ENCODE measurements at regions not wholly inside any gene's neighbourhood (a gene's known extent, or its start where the extent isn't known, plus 50 kb on each side); places are given as distances from the start of the nearest gene placed in this dataset.

DNA sequence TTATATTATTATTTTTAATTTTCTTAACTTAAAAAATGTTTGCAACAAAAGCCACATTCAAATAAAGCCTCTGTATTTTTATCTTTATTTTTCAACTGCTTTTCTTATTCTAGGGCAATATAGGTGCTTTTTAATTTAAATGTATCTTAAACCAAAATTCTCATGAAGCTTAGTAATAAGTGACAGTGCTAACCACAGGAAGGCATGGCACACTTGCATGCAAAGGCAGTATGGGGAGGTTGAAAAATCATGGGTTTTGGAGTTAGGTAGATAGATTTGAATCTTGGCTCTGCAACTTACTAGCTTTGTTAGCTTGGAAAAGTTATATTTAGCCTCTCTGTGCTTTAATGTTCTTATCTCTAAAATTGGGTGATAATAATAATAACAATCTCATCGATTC is 458.0 kb downstream of the DMAC1 start:
- H3K36me3 ChIP-seq (ENCODE audit: insufficient read depth), result no peaks in the 10 kb centered on the region
- no peak for DNase-seq (ENCODE audit: extremely low spot score)
- no peak overlapping the region for H3K4me3 ChIP-seq (ENCODE audit: low read depth, low read length)
- no peaks in the 10 kb centered on the region for H3K4me1 ChIP-seq (ENCODE audit: insufficient read depth)
- no peak overlapping the region for H3K27ac ChIP-seq (ENCODE audit: low read depth)
- 33% methylated on average over 1 of the region's 1 CpG for WGBS

DNA sequence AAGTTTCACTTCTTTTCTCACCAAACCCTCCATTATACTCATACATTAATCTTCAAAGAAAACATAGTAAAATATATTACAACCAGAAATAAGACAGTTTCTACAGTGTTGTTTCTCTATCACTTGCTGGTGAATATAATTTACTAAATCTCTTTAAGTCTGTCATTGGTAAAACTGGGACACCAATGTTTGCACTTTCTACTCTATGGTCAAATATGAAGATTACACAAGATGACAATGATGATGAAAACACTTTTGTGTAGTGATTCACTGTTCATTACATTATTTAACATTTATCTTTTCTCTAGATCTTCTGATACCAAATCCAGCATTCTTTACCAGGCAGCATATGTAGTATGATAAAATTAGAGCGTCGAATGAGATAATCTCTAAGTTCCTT is 459.1 kb downstream of the DMAC1 start:
- Histone ChIP-seq H3K4me1 (ENCODE audit: insufficient read depth) (no peaks in the 10 kb centered on the region), H3K27ac (ENCODE audit: low read depth) (no peak overlapping the region), H3K4me3 (ENCODE audit: low read depth, low read length) (no peak overlapping the region), H3K36me3 (ENCODE audit: insufficient read depth) (no peaks in the 10 kb centered on the region)
- 68% methylated on average over 2 of the region's 2 CpGs for WGBS
- no peak for DNase-seq (ENCODE audit: extremely low spot score)

DNA sequence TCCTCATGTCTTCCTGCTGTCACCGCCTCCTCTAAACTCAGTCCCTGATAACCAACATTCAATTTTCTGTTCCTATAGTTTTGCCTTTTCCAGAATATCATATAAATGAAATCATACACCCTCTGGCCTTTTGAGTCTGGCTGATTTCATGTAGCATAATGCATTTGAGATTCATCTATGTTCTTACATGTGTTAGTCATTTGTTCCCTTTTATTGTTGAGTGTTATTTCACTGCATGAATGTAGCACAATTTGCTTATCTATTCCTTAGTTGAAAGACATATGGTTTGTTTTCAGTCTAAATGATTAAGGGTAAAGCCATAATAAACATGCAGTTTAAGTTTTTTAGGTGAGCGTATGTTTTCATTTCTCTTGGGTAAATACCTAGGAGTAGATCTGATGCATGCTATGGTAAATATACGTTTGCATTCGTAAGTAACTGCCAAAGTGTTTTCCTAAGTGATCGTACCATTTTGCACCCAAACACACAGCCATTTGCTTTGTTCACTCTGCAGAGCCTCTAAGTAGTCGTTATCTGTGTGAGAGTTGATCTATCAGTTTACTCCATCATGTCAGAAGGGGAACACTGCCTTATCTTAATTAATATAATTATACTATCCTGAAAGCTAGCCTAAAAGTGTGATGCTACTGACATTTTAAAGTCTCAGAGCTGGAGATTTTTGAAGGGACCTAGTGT is 460.8 kb downstream of the DMAC1 start:
- no peak overlapping the region for H3K4me3 ChIP-seq (ENCODE audit: low read depth, low read length)
- H3K27ac ChIP-seq (ENCODE audit: low read depth), result no peak overlapping the region
- no peaks in the 10 kb centered on the region for H3K36me3 ChIP-seq (ENCODE audit: insufficient read depth)
- H3K4me1 ChIP-seq (ENCODE audit: insufficient read depth), result no peaks in the 10 kb centered on the region
- 84% methylated on average over 6 of the region's 6 CpGs for WGBS
- DNase-seq (ENCODE audit: extremely low spot score), result no peak

DNA sequence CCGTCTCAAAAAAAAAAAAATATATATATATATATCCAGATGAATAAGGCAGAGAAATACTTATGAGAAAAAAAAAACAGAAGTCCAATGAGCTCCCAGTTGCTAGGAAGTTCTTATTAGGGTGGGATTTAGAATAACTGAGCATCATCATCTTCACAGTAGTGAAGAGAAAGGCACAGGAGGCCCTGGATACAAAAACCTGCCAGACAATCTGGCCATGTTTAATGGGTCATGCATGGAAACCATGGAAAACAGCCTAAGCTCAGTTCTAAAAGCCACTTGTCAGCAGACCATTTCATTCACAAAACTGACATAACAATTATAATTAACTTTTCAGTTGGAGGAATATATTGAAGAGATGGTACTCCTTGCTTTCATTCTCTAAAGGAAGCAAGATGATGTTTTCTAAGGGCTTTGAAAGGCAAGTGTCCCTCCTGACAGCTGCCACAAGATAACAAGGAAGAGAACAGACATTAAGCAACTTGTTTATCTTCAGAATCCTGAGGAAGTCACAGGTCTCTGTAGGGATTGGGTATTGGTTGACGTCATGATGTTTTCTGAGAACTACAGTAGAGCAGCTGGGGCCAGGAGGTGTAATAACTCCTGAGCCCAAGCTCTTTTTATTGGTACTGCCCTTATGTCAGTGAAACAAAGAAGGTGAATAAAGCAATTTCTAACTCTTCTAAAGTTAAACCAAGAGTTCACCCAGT is 463.1 kb downstream of the DMAC1 start:
- DNase-seq (ENCODE audit: extremely low spot score), result no peak
- no peak overlapping the region for H3K27ac ChIP-seq (ENCODE audit: low read depth)
- H3K36me3 ChIP-seq (ENCODE audit: insufficient read depth), result no peaks in the 10 kb centered on the region
- H3K4me1 ChIP-seq (ENCODE audit: insufficient read depth), result no peaks in the 10 kb centered on the region
- H3K4me3 ChIP-seq (ENCODE audit: low read depth, low read length), result no peak overlapping the region
- WGBS, result 60% methylated on average over 2 of the region's 2 CpGs

DNA sequence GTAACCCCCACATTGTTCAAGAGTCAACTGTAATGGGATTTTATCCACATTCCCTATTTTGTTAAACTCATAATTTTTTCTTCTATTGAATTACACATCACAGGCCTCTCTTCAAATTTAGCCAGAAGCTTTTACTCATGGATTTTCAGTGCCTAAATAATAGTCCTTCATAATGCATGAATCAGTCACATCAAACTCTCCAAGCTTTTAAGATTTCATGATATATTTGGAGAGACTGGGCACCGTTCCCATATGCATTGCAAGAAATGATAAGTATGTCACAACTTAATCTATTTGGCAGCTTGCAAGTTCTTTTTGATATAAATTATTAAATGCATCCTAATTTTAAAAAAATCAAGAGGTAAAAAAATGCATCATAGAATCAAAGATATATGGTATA is 465.9 kb downstream of the DMAC1 start:
- H3K4me1 ChIP-seq (ENCODE audit: insufficient read depth), result no peaks in the 10 kb centered on the region
- WGBS, result 49% methylated on average over 1 of the region's 1 CpG
- H3K4me3 ChIP-seq (ENCODE audit: low read depth, low read length), result no peak overlapping the region
- H3K27ac ChIP-seq (ENCODE audit: low read depth), result no peak overlapping the region
- DNase-seq (ENCODE audit: extremely low spot score), result no peak
- no peaks in the 10 kb centered on the region for H3K36me3 ChIP-seq (ENCODE audit: insufficient read depth)

DNA sequence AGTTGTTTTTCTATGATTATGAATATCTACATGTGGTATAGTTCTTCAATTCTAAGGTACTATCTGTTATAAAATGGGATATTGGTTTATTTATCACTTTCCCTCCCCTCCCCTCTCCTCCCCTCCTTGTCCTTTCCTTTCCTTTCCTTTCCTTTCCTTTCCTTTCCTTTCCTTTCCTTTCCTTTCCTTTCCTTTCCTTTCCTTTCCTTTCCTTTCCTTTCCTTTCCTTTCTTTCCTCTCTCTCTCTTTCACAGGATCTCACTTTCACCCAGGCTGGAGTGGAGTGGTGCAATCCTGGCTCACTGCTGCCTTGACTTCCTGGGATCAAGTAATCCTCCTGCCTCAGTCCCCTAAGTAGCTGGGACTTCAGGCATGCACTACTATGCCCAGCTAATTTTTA is 466.8 kb downstream of the DMAC1 start:
- Histone ChIP-seq H3K4me1 (ENCODE audit: insufficient read depth) (no peaks in the 10 kb centered on the region), H3K27ac (ENCODE audit: low read depth) (no peak overlapping the region), H3K36me3 (ENCODE audit: insufficient read depth) (no peaks in the 10 kb centered on the region), H3K4me3 (ENCODE audit: low read depth, low read length) (no peak overlapping the region)
- no peak for DNase-seq (ENCODE audit: extremely low spot score)

DNA sequence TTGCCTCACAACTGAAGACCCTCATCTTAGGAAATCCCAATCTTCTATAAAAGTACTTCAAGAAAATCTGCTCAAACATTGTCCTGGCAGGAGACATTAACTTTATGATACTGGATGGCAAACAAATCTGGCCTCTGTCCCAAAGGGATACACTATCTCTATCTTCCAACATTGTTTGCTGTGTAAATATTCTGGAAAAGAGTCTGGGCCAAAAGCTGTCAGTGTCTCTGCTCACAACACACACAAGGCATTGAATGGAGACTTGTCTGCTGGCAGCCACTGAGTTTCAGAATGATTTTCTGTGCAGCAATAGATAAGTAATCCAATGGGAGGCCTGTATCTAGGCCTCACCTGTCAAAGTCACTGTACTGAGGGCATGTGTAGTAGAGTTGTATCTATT is 471.1 kb downstream of the DMAC1 start:
- no peak for DNase-seq (ENCODE audit: extremely low spot score)
- Histone ChIP-seq H3K36me3 (ENCODE audit: insufficient read depth) (no peaks in the 10 kb centered on the region), H3K4me1 (ENCODE audit: insufficient read depth) (no peaks in the 10 kb centered on the region), H3K4me3 (ENCODE audit: low read depth, low read length) (no peak overlapping the region), H3K27ac (ENCODE audit: low read depth) (no peak overlapping the region)

DNA sequence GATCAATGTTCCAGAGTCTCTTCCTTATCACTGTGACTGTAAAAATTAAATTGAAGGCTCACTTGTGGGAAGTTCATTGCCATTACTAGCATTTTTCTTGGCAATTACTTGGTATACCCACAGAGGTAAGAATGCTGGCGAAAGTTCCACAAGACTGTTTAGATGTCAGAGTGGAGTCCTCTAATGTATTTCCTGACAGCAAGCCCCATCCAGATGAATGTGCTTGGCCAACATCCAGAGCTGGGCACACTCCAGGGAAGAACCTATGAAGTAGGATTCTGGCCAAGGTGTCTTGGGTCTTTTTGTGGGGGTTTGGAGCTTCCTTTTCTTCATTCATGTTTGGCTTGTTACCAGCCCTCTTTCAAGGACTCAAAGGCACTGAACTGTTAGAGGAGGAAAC is 473.6 kb downstream of the DMAC1 start:
- no peak overlapping the region for H3K4me3 ChIP-seq (ENCODE audit: low read depth, low read length)
- DNase-seq (ENCODE audit: extremely low spot score), result no peak
- H3K4me1 ChIP-seq (ENCODE audit: insufficient read depth), result no peaks in the 10 kb centered on the region
- H3K27ac ChIP-seq (ENCODE audit: low read depth), result no peak overlapping the region
- 79% methylated on average over 1 of the region's 1 CpG for WGBS
- no peaks in the 10 kb centered on the region for H3K36me3 ChIP-seq (ENCODE audit: insufficient read depth)

DNA sequence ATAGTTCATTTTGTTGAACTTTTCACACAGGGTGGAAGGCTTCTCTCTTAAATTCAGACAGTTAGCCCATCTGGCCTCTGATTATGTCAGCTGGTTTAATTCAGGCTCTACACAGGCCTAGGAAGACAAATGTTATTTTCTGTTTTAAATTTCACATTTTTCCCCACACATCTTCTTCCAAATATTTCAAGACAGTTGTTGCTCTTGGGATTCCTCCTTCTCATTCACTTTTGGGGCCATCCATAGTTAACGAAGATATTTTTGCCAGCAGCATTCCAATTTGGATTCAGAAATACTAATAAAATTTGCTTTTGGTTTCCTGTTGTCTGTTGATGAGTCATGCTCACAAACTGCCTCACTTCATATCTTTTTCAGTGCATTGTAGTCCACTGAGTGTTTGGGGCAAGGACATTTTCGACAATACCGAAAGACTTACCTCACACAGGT is 475.4 kb downstream of the DMAC1 start:
- H3K4me3 ChIP-seq (ENCODE audit: low read depth, low read length), result no peak overlapping the region
- WGBS, result 72% methylated on average over 3 of the region's 3 CpGs
- no peak for DNase-seq (ENCODE audit: extremely low spot score)
- no peaks in the 10 kb centered on the region for H3K36me3 ChIP-seq (ENCODE audit: insufficient read depth)
- no peaks in the 10 kb centered on the region for H3K4me1 ChIP-seq (ENCODE audit: insufficient read depth)
- no peak overlapping the region for H3K27ac ChIP-seq (ENCODE audit: low read depth)

DNA sequence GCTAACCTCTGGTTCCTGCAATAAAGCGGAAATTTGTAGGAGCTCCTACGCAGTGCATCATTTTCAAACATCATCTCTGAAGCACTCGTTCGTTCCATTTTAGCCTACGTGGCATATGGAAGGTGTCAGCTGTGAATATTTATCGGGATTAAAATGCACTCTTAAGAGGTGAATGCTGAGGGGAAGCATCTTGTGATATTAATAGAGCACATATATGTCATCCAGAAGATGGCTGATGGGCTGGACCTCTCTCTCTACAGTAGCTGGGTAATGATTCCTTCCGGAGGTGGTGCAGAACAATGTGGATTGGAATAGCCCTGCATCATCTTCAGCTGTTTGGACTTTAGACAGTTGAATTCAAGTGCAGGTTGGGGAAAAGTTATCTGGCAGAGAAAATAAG is 478.7 kb downstream of the DMAC1 start:
- Histone ChIP-seq H3K36me3 (ENCODE audit: insufficient read depth) (no peaks in the 10 kb centered on the region), H3K4me1 (ENCODE audit: insufficient read depth) (no peaks in the 10 kb centered on the region), H3K4me3 (ENCODE audit: low read depth, low read length) (no peak overlapping the region), H3K27ac (ENCODE audit: low read depth) (no peak overlapping the region)
- 88% methylated on average over 7 of the region's 7 CpGs for WGBS
- no peak for DNase-seq (ENCODE audit: extremely low spot score)

DNA sequence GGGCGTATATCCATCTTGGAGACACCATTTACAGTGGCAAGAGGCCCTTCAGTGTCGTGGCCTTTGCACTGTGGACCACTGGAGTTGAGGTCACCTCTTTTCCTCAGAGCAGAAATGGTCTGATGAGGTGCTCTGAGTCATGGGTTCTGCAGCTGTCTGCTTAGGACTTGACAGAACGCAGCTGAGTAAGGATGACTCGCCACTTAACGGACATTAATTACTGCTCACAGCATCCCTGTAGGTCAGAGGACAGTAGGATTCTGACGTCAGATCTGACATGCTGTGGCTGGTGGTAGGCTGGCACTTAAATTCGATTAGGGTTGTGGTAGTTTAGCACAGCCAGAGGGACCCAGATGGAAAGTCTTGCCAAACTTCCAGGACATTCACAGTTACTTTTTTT is 479.4 kb downstream of the DMAC1 start:
- 60% methylated on average over 7 of the region's 7 CpGs for whole genome bisulfite sequencing
- Histone ChIP-seq H3K36me3 (ENCODE audit: insufficient read depth) (no peaks in the 10 kb centered on the region), H3K27ac (ENCODE audit: low read depth) (no peak overlapping the region), H3K4me1 (ENCODE audit: insufficient read depth) (no peaks in the 10 kb centered on the region), H3K4me3 (ENCODE audit: low read depth, low read length) (no peak overlapping the region)
- DNase-seq (ENCODE audit: extremely low spot score), result no peak

DNA sequence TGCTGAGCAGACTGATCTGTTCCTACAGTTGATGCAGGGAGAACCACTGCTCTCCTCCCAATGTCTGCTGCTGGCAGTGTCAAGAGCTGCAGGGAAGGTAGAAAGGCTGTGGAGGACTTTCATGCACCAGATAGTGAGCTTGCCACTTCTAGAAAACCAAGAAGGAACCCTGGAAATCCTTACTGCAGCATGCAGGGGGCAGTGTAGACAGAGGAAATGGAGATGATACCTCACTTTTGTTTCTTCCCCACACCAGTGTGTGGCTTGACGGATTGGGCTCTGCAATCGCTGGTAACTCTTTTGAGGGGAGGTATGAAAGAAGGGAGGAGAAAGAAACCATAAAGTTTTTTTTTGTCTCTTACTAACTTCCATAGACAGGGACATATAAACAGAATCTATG is 480.7 kb downstream of the DMAC1 start:
- no peak overlapping the region for H3K4me3 ChIP-seq (ENCODE audit: low read depth, low read length)
- DNase-seq (ENCODE audit: extremely low spot score), result no peak
- no peaks in the 10 kb centered on the region for H3K4me1 ChIP-seq (ENCODE audit: insufficient read depth)
- WGBS, result 95% methylated on average over 2 of the region's 2 CpGs
- no peaks in the 10 kb centered on the region for H3K36me3 ChIP-seq (ENCODE audit: insufficient read depth)
- no peak overlapping the region for H3K27ac ChIP-seq (ENCODE audit: low read depth)

DNA sequence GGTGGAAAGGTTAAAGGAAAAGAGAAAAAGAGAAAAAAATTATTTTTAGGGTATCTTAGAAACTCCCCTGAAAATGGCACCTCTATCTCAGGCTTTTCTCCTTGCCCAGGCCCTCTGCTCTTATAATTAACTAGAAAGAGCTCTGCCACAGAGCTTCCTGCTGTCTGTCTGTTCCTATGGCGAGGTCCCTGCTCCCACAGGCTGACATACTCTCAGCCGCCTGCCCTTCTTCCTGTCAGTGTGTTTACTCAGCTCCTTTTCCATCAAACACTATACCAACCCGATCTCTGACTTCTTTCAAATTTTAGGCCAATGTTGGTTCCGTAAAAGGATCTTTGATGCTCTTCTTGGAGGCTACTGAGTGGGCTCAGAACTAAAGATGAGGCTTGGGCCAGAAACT is 482.6 kb downstream of the DMAC1 start:
- no peak overlapping the region for H3K27ac ChIP-seq (ENCODE audit: low read depth)
- no peaks in the 10 kb centered on the region for H3K36me3 ChIP-seq (ENCODE audit: insufficient read depth)
- WGBS, result 73% methylated on average over 4 of the region's 4 CpGs
- no peaks in the 10 kb centered on the region for H3K4me1 ChIP-seq (ENCODE audit: insufficient read depth)
- no peak overlapping the region for H3K4me3 ChIP-seq (ENCODE audit: low read depth, low read length)
- no peak for DNase-seq (ENCODE audit: extremely low spot score)

DNA sequence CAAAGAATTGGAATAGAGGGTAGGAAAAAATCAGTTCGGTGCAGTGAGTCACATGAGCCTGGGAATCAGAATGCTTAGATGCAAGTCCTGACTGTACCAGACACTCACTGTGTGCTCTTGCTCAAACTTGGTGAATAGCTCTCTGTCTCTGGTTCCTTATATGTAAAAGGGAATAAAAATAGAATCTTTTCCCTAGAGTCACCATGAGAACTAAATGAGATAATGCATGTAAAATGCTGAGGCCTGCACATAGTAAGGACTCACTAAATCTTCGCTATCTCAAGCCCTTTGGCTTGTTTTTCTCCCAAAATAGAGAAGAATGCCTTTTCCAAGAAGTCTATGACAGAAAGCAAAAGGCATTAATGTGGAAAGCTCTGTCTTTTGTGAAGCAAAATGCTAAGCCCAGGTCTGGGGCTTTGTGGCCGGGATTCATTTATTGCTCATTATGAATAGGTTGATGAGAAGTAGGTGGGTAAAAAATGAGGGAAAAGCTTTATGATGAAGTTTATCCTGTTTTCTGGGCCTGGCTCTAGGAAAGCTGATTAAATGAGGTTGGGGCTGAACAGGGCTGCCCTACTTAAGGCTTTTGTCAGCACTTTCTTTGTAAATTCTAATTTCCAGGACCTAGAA is 483.3 kb downstream of the DMAC1 start:
- Histone ChIP-seq H3K4me1 (ENCODE audit: insufficient read depth) (no peaks in the 10 kb centered on the region), H3K4me3 (ENCODE audit: low read depth, low read length) (no peak overlapping the region), H3K36me3 (ENCODE audit: insufficient read depth) (no peaks in the 10 kb centered on the region), H3K27ac (ENCODE audit: low read depth) (no peak overlapping the region)
- 35% methylated on average over 3 of the region's 3 CpGs for WGBS
- DNase-seq (ENCODE audit: extremely low spot score), result no peak
